Muscle of arm (tissue), 1 donor: ENCODE measurements at regions not wholly inside any gene's neighbourhood (a gene's known extent, or its start where the extent isn't known, plus 50 kb on each side); places are given as distances from the start of the nearest gene placed in this dataset.
"Not testable (repeated sequence)": the region's sequence is repeated elsewhere in the genome, so short reads cannot be mapped to it uniquely, and the experiment has no call there.

Source experiments
- DNase-seq: peaks from one replicate; pipeline ENCODE4 v3.0.0-alpha.2; 2013

GRCh38 chr12:72723732-72724131 lies 451.6 kb downstream of the TRHDE start:
- DNase-seq = no peak

GRCh38 chr12:72729451-72730010 lies 457.4 kb downstream of the TRHDE start:
- no peak for DNase-seq

GRCh38 chr12:72734581-72734980 lies 462.4 kb downstream of the TRHDE start:
- DNase-seq = no peak

- no peak for DNase-seq
These were observed 466.6 kb downstream of the TRHDE start for GRCh38 chr12:72738811-72739210.

GRCh38 chr12:72740064-72740463 lies 467.9 kb downstream of the TRHDE start:
- no peak for DNase-seq

GRCh38 chr12:72742568-72742967 lies 470.4 kb downstream of the TRHDE start:
- DNase-seq = no peak

- no peak for DNase-seq
These were observed 473.9 kb downstream of the TRHDE start for GRCh38 chr12:72746048-72746447.

- peak; percentile 25 for DNase-seq
These were observed 475.1 kb downstream of the TRHDE start for GRCh38 chr12:72747111-72747849.

- DNase-seq = no peak
These were observed 476.8 kb downstream of the TRHDE start for GRCh38 chr12:72748971-72749370.

GRCh38 chr12:72753571-72753970 lies 481.4 kb downstream of the TRHDE start:
- DNase-seq = peak; percentile 43

- DNase-seq = not testable (repeated sequence)
These were observed 481.9 kb downstream of the TRHDE start for GRCh38 chr12:72754026-72754425.

GRCh38 chr12:72766517-72766916 lies 494.3 kb downstream of the TRHDE start:
- no peak for DNase-seq

GRCh38 chr12:72774023-72774422 lies 501.9 kb downstream of the TRHDE start:
- DNase-seq = no peak

GRCh38 chr12:72777806-72778205 lies 505.6 kb downstream of the TRHDE start:
- DNase-seq = no peak

- no peak for DNase-seq
These were observed 518.1 kb downstream of the TRHDE start for GRCh38 chr12:72790273-72790672.

GRCh38 chr12:72792889-72793288 lies 520.7 kb downstream of the TRHDE start:
- DNase-seq = no peak

- DNase-seq = no peak
These were observed 521.6 kb downstream of the TRHDE start for GRCh38 chr12:72793796-72794195.

GRCh38 chr12:72815421-72815820 lies 543.3 kb downstream of the TRHDE start:
- DNase-seq = no peak

GRCh38 chr12:72828662-72829324 lies 556.6 kb downstream of the TRHDE start:
- no peak for DNase-seq

- DNase-seq = no peak
These were observed 557.7 kb downstream of the TRHDE start for GRCh38 chr12:72829838-72830237.

- DNase-seq = peak; percentile 9
These were observed 559.9 kb downstream of the TRHDE start for GRCh38 chr12:72832024-72832423.

GRCh38 chr12:72836194-72836593 lies 564.0 kb downstream of the TRHDE start:
- DNase-seq = no peak

- no peak for DNase-seq
These were observed 567.5 kb downstream of the TRHDE start for GRCh38 chr12:72839696-72840095.
